ENCODE measurements at regions not wholly inside any gene's neighbourhood (a gene's known extent, or its start where the extent isn't known, plus 50 kb on each side); places are given as distances from the start of the nearest gene placed in this dataset.

DNA sequence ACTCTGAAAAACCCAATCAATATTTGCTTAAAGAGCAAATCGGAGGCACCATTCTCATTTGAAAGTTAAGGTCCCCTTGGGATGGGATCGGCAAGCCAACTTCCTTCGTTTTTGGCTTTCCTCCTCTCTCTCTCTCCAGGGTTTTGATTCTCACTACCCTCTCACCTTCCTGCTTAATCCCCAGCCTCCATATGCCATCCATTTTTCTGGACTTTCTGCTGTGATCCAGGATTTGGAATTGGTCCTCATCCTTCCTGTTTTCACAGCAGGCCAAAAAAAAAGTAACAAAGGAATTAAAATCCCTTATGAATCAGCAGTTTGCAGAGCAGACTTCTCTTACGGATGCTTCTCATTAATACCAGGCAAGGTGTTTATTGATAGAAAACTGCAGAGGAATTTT is 283.1 kb upstream of the TMTC4 start (continued):
- no peak for TF ChIP-seq MYBL2 (IDR thresholded peaks at IDR 0.05; ENCODE audit: low read depth)
- TF ChIP-seq MYBL2 (CRISPR knock-in tag; IDR thresholded peaks at IDR 0.05; ENCODE audit: borderline replicate concordance): no peak
- TF ChIP-seq ZNF695 (CRISPR knock-in tag; IDR thresholded peaks at IDR 0.05): no peak
- no peak for TF ChIP-seq ZNF764 (CRISPR knock-in tag; IDR thresholded peaks at IDR 0.05; ENCODE audit: low read depth)

DNA sequence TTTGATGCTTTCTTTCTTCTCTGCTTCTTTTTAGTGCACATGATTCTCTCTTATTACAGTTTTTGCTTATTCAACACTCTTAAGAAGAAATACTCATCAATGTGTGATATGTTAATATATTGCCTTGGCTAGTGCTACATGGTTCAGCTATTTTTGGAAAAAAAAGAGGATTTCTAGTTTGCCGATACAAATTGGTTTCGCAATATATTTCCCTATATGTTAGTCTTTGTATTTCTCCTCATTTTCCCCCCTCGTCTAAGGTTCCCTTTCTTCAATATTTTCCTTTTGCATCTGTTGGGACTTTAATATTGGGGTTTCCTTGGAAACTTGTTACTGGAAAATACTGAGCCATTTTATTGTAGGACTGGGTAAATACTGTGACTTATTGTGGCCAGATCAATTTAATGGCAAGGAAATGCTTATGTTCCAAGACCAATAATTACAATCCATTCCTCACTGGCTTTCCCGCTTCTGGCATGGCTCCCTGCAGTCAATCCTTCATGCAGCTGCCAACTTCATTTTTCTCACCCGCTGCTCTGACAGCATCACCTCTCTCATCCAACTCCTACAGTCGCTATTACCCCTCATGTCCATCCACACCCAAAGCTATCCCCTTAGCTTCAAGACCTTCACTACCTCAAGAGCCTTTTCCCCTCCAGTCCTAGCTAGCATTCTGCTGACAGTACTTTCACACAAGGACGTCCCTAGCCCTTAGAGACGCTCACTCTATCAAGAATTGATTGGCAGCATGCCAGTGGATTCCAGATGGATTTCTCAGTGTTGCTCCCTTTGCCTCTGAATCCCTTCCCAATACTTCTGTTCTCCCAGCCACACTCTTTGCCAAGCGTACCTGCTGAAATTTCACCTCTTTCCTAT is 280.1 kb upstream of the TMTC4 start:
- Histone ChIP-seq H3K9me3 (replicated peaks; ENCODE audit: control insufficient read depth, insufficient read depth, low read depth, low read length) (no peaks in the 10 kb centered on the region), H3K79me2 (ENCODE audit: control insufficient read depth, insufficient read depth, low read length) (no peaks in the 10 kb centered on the region), H3K27me3 (ENCODE audit: control insufficient read depth in 2 of 2, insufficient read depth in 2 of 2, low read length in 2 of 2) (no peaks in the 10 kb centered on the region), H3K36me3 (ENCODE audit: control insufficient read depth, insufficient read depth, low read length) (no peaks in the 10 kb centered on the region), H3K9ac (ENCODE audit: insufficient read depth in 1 of 2, low read depth in 2 of 2, low read length in 2 of 2) (no peak overlapping the region), H3K9me1 (ENCODE audit: control insufficient read depth, insufficient read depth, low read length) (no peaks in the 10 kb centered on the region), H3K27ac (ENCODE audit: extremely low read depth, low read depth, low read length) (no peak overlapping the region), H3K4me3 (no peak overlapping the region), H4K20me1 (replicated peaks; ENCODE audit: control insufficient read depth, insufficient read depth, low read length) (no peaks in the 10 kb centered on the region), H2AFZ (ENCODE audit: low read depth, low read length) (no peak overlapping the region), H3K4me2 (ENCODE audit: insufficient read depth, low read length) (no peak overlapping the region), H3K4me1 (replicated peaks in 1 of 2; ENCODE audit: control insufficient read depth in 2 of 2, insufficient read depth in 2 of 2, low read length in 2 of 2) (no peaks in the 10 kb centered on the region)
- intact Hi-C loops (cut with micrococcal nuclease) (no loop called here), in situ Hi-C loops (cut with MboI) (no loop called here)
- 3% methylated on average over 8 of the region's 9 CpGs for WGBS (ENCODE audit: insufficient coverage, low coverage, missing lambda C conversion rate)
- TF ChIP-seq NFIC (IDR thresholded peaks at IDR 0.05) (peak; percentile 67), KLF13 (tag; IDR thresholded peaks at IDR 0.05; ENCODE audit: borderline replicate concordance, low read depth) (no peak), ZNF384 (IDR thresholded peaks at IDR 0.05; ENCODE audit: low read depth, low read length) (no peak), GATAD2A (IDR thresholded peaks at IDR 0.05) (no peak)
- FAIRE-seq (no peak), ATAC-seq (no peak), DNase-seq (ENCODE audit: extremely low read depth in 1 of 4, low spot score in 3 of 4) (no peak)
- ChIA-PET CTCF (ENCODE audit: low intra/inter-chr PET ratio) (no interaction called here), POLR2A (no interaction called here)
- no TSS peak for BruUV-seq (replicated peaks)
